DLD1 (cell line): ENCODE measurements at regions not wholly inside any gene's neighbourhood (a gene's known extent, or its start where the extent isn't known, plus 50 kb on each side); places are given as distances from the start of the nearest gene placed in this dataset.

ENCODE experiments used
- in situ Hi-C: cut with HindIII; loops from 2 replicates; pipeline ENCODE4 v1.10.0; 2017; ENCODE audit warnings: low sequenced_read_pairs

GRCh38 chr11:29012507-29012906 is 904.3 kb downstream of the METTL15 start:
- in situ Hi-C loops: no loop called here

- in situ Hi-C loops: no loop called here
Observed at GRCh38 chr11:29009426-29009825, 901.2 kb downstream of the METTL15 start.

DNA sequence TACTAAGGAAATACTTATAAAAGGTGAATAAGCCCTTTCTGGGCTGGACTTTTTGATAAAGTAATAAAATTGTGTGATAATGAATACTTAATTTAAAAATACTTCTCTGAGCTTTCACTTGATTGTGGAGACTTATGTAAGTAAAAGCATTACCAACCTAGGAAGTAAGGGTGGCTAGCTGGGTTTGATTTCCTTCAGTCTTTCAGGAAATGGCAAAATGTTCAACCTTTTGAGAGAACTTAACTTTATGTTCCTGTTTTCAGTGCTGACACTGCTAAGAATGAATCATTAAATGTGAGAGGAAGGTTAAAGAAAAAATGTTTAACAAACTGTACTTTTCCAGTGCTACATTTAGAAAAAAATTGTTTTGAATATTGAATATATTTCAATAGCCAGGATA is 900.3 kb downstream of the METTL15 start:
- in situ Hi-C loops: no loop called here

DNA sequence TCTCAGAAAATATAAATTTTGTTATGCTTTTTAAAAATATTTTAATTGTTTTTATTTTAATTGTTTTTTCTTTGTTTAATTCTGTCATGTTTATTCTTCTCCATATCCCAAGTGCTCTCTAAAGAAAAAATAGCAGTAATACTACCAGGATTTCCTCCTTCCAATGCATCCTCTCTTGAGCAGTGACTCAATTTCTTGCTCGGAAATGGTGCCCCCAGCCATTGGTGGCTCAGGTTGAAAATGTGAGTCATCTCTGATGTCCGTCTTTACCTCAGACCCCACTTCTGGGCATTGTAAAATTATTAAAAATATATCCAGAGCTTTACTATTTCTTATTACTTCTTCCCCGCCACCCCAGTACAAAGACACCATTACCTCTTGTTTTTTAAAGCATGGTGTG is 898.5 kb downstream of the METTL15 start:
- in situ Hi-C loops: no loop called here

DNA sequence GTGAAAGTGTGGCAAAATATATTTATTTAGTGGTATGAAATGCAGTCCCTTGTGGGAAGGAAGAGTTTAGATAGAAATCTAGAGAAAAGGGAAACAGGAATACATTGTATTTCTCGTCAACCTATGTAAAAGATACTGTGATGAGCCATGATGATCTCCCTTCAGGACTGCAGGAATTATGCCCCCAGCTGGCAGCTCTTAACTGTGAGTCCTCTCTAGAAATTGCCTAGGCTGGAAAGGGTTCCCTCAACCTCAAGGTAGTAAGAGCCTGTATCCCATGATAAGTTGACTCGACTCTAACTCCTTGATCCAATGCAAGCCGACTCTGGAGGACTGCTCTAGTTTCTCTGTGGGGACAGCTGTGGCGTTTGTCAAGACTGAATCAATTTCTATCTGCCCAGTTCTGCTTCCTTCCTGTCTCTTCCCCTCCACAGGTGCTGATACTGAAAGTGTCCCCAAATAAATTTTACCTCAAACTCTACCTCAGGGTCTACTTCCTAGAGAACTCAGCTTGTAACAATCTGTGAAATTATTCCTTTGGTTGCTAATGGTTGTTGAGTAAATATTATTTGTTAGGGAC is 897.3 kb downstream of the METTL15 start:
- in situ Hi-C loops: no loop called here

GRCh38 chr11:29002816-29003215 is 894.6 kb downstream of the METTL15 start:
- in situ Hi-C loops: no loop called here

- in situ Hi-C loops: no loop called here
Observed at GRCh38 chr11:28999620-29000019, 891.4 kb downstream of the METTL15 start.

GRCh38 chr11:28992996-28993395 is 884.8 kb downstream of the METTL15 start:
- in situ Hi-C loops: no loop called here

DNA sequence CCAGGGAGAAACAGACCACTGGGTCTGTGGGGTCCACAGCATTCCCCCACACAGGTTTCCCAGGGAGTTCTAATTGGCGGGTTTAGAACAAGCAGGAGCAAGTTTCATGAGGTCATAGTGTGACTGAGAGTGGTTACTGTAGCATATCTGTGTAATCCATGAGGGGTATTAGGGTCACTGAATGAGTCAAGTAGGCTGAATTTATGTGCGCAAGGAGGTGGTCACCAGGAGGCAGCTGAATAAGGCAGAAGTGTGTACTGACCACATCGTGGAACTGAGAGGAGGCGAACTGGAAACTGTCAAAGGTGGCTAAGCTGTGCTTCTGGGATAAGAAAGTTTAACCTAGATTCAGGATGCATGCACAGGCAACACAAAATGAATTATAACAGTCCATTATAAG is 876.0 kb downstream of the METTL15 start:
- in situ Hi-C loops: no loop called here

DNA sequence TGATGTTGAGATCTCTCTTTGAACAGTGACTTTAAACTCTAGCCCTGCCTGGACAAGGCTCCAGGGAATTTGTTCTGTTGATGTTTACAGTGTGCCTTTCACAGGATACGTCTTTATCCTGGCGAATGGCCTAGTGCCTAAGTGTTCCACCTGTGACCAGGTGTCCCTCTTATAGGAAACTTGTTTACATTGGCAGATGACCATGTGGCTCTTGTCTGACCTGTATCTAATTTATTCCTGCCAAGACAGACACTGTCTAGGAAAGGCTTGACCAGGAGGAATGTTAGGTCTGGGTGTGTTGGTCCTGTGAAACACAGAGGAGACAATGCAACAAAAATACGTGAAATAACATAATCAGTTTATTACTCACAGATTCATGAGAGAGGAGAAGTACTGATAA is 875.6 kb downstream of the METTL15 start:
- in situ Hi-C loops: no loop called here

DNA sequence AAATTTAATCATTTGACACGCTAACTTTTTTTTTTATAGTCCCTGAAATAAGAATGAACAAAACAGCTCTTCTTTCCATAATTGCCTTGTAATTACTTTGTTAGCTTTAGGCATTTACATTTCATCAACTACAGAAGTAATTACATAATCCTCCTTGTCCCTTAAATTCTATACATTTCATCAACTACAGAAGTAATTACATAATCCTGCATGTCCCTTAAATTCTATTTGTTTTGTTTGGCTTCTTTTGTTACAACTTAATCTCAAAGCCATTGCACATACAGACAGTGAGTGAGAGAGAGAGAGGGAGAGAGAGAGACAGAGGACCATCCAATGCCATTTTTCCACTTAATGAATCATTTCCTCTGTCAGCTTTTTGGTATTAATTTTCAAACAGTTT is 873.2 kb downstream of the METTL15 start:
- in situ Hi-C loops: no loop called here

GRCh38 chr11:28976801-28977145 is 868.6 kb downstream of the METTL15 start:
- in situ Hi-C loops: no loop called here

DNA sequence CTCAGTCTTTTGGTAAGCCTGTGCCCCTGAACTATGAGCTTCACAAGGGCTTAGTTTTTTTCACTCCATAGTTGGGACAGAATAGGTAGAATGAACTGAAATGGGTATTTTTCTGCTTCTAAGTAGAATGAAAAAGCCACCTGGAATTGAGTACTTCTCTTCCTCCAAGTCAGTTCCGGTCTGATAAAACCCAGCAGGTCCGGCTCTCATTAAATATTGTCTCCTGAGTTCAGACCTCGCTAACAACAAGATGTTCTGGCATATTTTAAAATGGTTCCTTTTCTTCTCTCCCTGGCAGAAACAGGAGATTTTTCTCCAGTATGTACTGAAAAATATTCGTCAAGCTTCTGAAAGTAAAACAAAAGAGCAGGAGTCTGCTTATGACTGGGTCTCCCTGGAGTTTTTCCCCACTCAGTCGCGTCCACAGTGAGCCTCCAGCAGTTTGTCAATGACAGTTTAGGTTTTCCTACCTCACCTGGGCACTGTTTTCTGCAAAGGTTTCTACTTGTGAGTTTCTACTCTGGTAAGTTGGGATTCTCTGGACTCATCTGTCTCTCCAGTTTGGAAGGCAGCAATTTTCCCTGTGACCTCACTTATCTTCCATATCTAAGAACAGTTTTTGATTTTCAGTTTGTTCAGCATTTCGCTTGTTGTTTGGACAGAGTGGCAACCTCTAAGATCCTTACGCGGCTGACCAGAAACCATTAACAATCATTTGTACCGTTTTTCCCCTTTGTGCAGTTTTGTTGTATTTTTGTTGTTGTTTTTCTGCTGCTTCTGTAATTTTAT is 868.0 kb downstream of the METTL15 start:
- in situ Hi-C loops: no loop called here

- in situ Hi-C loops: no loop called here
Observed at GRCh38 chr11:28969832-28970231, 861.6 kb downstream of the METTL15 start.

DNA sequence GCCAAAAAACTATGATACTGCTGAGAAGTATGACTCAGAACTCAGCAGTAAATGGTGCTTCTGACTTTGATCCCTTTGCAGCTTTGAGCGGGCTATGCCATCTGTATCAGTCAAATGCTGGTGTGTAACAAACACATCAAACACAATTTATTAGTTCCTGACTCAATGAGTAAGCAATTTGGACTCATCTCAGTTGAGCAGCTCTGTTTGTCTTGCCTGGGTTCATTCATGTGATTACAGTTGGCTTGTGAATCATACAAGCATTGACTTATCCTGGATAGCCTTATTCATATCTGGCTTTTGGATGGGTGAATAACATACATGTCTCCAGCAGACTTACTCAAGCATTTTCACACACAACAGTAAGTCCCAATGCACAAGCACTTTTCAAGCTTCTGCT is 858.8 kb downstream of the METTL15 start:
- in situ Hi-C loops: no loop called here

- in situ Hi-C loops: no loop called here
Observed at GRCh38 chr11:28965819-28966218, 857.6 kb downstream of the METTL15 start.

GRCh38 chr11:28964811-28965210 is 856.6 kb downstream of the METTL15 start:
- in situ Hi-C loops: no loop called here

GRCh38 chr11:28963187-28963586 is 855.0 kb downstream of the METTL15 start:
- in situ Hi-C loops: no loop called here

DNA sequence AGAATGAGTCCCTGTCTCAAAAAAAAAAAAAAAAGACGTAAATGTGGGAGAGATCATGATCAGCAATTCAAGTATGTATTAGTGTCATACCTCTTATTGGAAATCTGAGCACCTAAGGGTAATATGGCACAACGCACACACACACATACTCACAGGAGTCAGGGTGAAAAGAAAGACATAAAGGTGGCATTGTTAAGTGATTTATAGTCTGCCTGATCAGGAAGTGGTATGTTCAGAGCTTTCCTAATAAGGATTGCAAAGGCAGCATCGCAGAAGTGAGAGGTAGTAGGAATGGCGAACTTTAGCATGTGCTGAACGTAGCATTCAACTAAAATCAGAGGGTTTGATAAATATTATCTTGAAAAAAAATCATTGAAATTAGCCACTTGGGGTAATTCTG is 854.3 kb downstream of the METTL15 start:
- in situ Hi-C loops: no loop called here

- in situ Hi-C loops: no loop called here
Observed at GRCh38 chr11:28961726-28962125, 853.5 kb downstream of the METTL15 start.

- in situ Hi-C loops: no loop called here
Observed at GRCh38 chr11:28956446-28956845, 848.3 kb downstream of the METTL15 start.

DNA sequence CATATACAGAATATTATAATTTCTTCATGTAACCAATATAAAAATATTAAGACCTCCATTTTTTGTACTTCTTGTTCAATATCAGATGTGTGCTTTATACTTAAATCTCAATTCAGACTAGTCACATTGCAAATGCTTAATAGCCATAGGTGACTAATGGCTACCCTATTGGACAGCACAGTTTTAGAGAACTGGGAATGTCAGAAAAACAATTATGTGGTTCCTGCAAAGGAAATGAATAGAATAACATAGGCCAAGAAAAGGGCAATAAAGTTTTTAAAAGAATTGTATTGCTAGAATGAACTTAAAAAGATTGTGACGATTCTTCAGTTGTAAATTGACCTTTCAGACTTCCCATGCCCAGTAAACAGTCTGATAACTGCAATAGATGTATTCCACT is 843.0 kb downstream of the METTL15 start:
- in situ Hi-C loops: no loop called here

DNA sequence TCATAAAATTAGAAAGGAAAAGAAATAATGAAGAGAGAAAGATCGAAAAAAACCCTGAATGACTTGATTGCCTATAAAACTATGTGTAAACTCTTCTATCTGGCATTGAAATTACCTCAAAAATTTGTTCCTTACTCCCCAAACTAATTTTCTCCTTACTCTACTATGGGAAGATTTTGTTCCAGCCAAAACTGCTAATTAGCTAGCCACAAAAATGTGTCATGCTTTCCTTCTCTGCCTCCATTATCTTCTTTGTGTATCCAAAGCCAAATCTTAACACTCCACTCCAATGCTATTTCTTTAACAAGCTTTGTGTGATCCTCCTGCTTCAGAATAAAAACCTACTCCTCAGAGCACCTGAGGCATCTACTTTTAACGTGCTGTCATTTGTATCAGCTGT is 831.2 kb downstream of the METTL15 start:
- in situ Hi-C loops: no loop called here
